ENCODE measurements at regions not wholly inside any gene's neighbourhood (a gene's known extent, or its start where the extent isn't known, plus 50 kb on each side); places are given as distances from the start of the nearest gene placed in this dataset.

- no peak for DNase-seq
Measured at GRCh38 chr13:47110141-47110540, 213.3 kb upstream of the HTR2A start.

GRCh38 chr13:47109028-47109427 is 212.2 kb upstream of the HTR2A start:
- DNase-seq: no peak

DNA sequence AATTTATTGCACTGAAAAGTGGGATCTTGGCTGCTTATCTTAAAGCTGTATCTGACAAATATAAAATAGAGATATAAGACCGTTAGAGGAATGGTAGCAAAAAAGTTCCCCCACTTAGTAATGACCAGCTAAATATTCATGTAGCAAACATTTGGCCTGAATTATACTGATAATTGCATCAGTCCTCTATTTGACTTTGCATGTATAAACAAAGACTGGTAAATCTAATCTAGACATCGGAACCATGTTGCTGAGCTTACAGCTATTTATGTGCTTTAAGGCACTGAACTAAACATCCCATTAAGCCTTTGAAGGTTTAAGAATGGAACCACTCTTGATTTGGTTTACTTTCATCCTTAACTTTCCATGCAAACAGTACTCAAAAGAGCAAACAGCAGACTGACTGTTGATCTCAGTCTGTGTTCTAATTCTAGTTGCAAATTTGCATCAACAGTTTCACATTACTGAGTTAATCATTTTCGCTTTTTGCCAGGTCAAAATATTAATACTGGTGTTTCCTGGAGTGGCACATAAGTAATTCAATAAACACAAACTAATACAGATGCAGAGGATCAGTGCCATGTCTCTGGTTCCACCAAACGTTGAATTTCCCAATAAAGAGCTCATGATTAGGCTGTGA is 203.5 kb upstream of the HTR2A start:
- no peak for DNase-seq

GRCh38 chr13:47094734-47095434 is 198.0 kb upstream of the HTR2A start:
- no peak for DNase-seq

GRCh38 chr13:47092202-47092601 is 195.3 kb upstream of the HTR2A start:
- no peak for DNase-seq

DNA sequence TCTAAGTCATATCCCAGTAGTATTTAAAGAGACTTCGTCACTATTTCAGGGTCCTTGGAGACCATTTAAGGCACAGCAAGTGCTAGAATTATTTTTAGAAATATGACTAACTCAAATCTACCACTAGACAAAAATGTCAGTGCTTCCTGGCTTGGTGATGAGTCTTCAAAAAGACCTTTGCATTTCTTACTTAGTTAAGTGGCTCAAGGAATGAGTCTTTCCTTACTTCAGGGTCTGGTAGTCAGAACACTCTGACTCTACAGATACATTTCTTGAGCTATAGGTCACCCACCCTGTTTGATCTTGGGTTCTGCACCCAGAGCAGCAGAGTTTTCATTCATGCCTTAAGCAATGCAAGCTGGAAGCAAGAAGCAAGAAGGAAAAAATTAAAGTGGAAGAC is 191.0 kb upstream of the HTR2A start:
- DNase-seq: no peak

DNA sequence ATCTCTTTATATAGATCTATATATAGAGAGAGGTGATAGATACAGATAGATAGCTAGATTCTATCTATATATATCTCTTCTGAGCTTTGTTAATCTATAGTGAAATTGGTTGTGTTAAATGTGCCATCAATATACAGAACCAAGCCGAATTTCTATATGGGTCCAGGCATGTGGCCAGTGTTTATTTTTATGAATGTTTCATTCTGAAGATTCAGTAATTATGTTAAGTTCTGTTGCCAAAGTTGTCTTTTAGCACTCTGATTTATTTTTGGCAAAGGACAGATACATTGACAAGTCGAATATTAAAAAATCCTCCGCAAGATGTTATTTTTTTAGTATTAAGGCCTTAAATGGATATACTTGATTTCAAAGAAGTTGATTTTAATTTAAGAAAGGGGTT is 190.4 kb upstream of the HTR2A start:
- DNase-seq: no peak

DNA sequence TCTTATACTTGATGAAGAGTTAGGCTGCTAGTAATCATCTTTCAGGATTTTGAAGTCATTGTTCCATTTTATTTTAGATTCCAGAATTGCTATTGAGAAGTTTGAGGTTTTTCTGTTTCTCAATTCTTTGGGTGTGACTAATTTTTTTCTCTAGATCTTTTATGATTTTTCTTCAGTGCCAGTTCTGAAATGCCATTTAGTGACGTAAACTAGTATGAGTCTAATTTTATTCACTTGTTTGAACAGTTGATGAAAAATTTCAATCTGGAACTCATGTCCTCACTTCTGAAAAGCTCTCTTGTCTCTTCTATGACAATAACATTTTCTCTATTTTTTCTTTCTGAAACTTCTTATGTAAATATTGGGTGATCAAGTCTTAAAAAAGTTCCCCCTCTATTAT is 188.5 kb upstream of the HTR2A start:
- no peak for DNase-seq

DNA sequence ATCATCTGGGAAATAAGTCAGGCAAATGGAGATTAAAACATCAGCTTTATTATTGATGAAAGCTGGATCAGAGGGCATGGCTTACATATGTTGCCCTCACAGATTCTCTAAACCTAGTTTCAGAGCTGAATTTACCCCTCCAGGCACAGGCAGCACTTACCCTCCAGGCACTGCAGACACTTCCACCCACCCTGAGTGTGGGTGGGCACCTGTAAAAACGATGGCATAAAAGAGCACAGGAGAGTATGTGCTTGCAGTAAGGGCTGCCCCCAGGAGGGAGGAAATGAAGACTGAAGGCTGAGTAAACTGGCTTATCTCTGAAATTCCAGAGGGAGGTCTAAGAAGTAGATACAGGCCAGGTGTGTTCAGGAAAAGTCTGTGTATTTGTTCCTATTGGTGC is 185.0 kb upstream of the HTR2A start:
- no peak for DNase-seq

DNA sequence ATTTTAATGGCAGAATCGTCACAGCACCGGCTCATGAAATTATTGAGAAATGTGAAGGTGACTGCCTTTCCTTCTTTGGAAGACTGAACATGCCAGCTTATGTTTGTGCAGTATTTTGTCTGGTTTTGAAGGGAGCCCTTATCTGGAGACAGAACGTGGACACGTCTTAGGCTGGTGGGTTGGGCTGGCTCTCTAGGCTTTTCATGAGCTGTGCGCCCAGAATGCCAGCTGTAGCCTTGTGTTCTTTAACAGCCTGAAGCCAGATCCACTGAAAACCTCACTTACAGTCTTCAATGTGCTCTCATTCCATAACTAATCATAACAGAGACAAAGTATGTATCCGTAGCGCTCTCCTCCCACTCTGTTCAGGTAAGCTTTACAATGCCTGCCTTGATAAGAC is 184.4 kb upstream of the HTR2A start:
- no peak for DNase-seq

DNA sequence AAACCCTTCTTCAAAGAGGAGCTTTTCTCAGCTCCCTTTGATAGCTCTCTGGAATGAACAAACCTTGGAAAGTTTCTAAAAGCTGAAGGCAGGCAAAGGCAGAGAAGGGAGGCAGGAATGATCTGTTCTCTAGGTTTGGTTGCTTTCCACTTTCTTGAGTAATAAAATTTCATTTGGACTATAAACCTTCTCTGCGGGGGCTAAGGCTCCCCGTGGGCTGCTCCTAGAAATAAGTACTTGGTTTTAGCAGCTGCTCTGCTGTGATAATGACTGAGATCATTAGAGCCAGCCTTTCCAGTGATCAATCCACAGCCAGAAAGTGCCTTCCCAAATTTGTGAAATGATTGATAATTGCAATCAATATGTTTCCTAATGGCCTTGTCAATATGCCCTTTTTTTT is 183.8 kb upstream of the HTR2A start:
- DNase-seq: no peak

DNA sequence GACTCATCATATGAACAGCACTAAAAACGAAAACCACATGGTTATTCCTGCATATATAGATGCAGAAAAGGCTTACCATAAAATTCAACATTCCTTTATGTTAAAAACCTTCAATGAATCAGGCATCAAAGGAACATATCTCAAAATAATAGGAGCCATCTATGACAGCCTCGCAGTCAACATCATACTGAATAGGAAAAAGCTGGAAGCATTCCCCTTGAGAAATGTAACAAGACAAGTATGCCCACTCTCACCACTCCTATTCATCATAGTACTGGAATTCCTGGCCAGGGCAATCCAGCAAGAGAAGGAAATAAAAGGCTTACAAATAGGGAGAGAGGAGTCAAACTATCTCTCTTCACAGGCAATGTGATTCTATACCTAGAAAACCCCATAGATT is 179.6 kb upstream of the HTR2A start:
- DNase-seq: no peak

GRCh38 chr13:47069133-47069532 is 172.3 kb upstream of the HTR2A start:
- DNase-seq: no peak

GRCh38 chr13:47067306-47067705 is 170.5 kb upstream of the HTR2A start:
- no peak for DNase-seq

GRCh38 chr13:47066226-47066625 is 169.4 kb upstream of the HTR2A start:
- DNase-seq: no peak

DNA sequence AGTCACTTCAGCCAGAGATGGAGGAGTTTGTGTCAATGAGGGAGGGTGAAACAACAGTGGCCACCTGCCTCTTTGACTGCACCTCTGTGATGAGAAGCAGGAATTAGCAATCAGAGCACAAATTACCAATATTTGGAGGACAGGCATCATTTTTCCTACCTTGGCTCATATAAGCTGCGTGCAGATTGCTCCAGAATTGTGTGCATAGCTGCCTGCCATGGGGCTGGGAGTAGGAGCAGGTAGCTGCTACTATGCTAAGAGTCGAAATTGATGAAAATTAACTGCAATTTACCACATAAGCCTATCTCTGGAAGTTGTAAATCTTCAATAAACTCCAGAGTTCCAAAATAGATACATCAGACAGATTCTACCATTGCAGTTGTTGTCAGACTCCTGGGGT is 167.5 kb upstream of the HTR2A start:
- DNase-seq: no peak

DNA sequence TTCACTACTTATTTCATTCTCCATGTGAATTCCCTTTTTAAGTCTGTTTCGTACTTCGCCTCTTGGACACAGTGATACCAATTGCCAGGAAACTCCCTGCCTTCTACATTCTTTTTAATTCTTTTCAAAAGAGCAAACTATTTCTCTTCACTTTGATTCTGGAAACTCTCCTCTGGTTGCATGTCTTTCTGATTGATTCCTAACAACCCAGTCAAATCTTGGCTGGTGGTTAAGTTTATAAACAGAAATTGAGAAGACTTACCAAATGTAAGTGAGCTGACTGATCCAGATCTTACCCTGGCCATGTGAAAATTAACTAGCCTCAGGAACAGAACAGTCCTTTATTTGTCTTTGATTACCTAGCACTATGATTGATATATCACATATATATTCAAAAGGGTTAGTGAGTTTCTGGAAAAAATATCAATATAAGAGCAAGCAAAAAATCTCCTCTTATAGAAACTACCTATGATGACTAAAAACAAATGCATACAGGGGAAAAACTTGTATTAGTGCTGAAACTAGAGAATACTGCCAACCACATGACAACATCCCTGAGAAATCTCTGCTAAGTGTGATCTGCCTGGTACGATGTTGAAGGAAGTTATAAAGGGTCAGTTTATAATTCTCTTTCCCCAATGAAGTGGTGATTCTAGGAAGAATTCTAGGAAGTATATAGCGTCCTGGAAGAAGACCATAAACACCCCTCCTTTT is 152.6 kb upstream of the HTR2A start:
- no peak for DNase-seq

- no peak for DNase-seq
Measured at GRCh38 chr13:47046706-47047105, 149.9 kb upstream of the HTR2A start.

DNA sequence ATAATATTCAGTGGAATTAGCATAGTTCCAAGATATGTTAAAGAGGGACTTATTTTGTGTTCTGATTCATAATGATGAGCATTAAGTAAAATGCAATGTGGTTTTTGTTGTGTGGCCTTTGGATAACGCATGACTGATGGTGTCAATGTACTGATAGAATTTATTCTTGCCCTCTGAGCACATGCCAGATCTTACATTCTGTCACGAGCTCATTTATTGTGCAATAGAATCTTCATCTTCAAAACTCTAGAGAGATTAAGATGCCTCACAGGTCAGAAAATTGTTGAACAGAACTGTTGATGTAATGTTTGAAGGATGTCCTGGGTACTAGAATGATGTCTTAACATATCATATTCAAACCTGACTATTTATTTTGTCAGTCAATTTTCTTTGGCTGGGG is 148.0 kb upstream of the HTR2A start:
- no peak for DNase-seq

GRCh38 chr13:47039106-47039505 is 142.3 kb upstream of the HTR2A start:
- no peak for DNase-seq

DNA sequence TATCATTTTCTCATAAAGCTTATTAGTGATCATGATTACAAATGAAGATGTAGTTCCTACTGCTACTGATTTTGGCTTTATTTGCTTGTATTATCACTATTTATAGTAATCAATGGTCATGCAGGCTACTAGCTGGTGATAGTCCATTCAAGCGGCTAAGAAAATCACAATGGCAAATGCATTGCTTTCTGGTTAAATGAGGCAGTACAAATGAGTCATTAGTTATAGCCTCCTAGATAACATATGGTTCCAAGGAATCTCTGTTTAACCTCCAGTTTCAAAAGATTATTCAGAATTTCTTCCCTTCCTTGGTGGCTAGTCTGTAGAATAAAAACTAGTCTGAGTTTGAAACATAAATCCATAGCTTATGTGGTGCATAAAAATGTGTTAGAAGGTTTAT is 141.3 kb upstream of the HTR2A start:
- DNase-seq: no peak

- DNase-seq: no peak
Measured at GRCh38 chr13:47036294-47037008, 139.6 kb upstream of the HTR2A start.

DNA sequence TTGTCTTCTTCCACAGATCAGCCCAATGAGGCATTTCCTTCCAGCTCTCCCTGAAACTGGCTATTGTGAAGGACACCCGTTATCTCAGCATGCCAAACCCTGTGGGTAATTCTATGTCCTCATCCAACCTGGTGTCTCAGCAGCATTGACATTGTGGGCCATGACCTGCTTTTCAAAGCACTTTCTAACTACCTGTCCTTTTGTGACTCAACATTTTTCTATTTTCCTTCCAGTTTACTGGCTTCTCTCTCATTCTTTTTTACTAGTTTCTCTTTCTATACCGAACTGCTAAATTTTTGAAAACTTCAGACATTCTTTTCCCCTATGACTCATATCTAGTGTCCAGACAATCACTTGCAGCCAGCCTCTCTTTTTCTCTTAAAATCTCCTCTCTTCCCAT is 136.4 kb upstream of the HTR2A start:
- DNase-seq: no peak

Measured in SHP77 treated with DMSO at 0.1 percent for 48 hours (cell line).